Fibroblast of mammary gland (primary cell): ENCODE measurements at regions not wholly inside any gene's neighbourhood (a gene's known extent, or its start where the extent isn't known, plus 50 kb on each side); places are given as distances from the start of the nearest gene placed in this dataset.

Experiments used
- DNase-seq: peaks from one replicate; pipeline ENCODE4 v3.0.0-alpha.2; 2010; ENCODE audit warnings: low read depth
- H3K4me3 ChIP-seq: 2 replicates; pipeline ENCODE4 v1.5.1; 2011; ENCODE audit warnings: low read depth, mild to moderate bottlenecking, low read length, moderate library complexity; ENCODE audit not compliant: control insufficient read depth
- TF ChIP-seq, protein P1 (sequence below): conservative IDR thresholded peaks from 2 replicates; pipeline ENCODE4 v1.5.1; 2011; ENCODE audit warnings: low read depth, low read length, inconsistent platforms; ENCODE audit not compliant: control insufficient read depth, insufficient read depth

DNA sequence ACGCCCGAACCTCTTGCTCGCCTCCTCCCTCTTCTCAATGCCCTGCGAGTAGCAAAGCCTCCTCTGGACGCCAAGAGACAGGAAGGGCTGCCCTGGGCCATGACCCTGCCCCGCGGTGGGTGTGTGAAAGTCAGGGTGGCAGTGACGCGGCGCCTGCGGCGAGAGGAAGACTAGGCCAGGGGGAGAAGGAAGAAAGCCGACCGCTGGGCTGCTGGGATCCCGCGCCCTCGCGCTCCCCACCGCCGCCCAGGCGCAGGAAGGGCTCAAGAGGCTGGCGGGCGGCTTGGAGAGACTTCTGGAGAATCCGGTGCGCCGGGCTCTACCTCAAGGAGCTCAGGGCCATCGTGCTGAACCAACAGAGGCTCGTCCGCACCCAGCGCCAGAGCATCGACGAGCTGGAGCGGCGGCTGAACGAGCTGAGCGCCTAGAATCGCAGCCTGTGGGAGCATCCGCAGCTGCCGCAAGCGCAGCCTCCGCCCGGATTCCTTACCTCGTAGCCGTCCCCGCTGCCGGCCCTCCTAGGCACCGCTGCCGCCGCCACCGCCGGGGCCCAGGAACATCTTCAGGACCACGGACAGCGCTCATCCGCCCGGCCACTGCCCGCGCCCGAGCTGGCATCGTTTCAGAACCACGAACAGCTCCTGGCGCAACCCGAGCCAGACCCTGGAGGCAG lies 105.0 kb upstream of the PRB2 start:
- TF ChIP-seq, protein P1, sequence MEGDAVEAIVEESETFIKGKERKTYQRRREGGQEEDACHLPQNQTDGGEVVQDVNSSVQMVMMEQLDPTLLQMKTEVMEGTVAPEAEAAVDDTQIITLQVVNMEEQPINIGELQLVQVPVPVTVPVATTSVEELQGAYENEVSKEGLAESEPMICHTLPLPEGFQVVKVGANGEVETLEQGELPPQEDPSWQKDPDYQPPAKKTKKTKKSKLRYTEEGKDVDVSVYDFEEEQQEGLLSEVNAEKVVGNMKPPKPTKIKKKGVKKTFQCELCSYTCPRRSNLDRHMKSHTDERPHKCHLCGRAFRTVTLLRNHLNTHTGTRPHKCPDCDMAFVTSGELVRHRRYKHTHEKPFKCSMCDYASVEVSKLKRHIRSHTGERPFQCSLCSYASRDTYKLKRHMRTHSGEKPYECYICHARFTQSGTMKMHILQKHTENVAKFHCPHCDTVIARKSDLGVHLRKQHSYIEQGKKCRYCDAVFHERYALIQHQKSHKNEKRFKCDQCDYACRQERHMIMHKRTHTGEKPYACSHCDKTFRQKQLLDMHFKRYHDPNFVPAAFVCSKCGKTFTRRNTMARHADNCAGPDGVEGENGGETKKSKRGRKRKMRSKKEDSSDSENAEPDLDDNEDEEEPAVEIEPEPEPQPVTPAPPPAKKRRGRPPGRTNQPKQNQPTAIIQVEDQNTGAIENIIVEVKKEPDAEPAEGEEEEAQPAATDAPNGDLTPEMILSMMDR, result no peak
- no peak overlapping the region for H3K4me3 ChIP-seq
- peak; percentile 54 for DNase-seq

DNA sequence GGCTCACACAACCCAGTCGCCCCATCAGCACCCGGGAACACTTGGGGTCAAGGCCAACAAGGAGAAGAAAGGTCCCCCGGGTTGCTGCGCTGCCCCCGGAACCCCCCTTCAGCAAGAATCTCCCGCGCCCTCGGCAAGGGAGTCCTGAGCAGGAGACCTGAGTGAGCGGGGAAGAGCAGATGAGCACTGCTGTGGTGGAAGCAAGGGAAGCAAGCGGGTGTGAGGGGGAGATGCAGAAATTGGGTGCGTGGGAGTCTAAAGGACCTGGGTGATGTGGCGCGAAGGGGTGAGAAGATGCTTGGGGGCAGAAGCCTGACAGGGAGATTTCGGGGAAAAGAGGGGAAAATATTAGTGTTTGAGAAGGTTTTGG lies 105.5 kb upstream of the PRB2 start:
- no peak for DNase-seq
- TF ChIP-seq, protein P1, result no peak
- H3K4me3 ChIP-seq, result no peak overlapping the region

DNA sequence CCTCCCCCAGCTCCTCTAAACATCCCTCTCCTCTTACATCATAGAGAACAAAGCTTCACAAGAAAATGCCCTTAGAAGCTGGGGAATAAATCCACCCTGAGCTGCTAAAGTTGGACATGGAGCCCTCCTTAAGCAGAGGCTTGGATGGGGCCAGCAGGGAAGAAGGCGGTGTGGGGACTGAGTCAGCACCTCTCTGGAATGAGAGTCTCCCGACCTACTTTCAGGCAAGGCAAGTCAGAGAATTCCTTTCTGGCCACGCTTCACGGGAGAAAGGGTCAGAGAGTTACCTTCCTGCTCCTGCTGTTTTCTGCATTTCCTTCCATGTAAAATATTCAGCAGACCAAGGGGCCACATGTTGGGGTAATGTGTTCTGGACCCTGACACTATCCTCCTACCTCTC lies 113.3 kb upstream of the PRB2 start:
- TF ChIP-seq, protein P1, result no peak
- peak; percentile 19 for DNase-seq
- H3K4me3 ChIP-seq, result no peak overlapping the region

DNA sequence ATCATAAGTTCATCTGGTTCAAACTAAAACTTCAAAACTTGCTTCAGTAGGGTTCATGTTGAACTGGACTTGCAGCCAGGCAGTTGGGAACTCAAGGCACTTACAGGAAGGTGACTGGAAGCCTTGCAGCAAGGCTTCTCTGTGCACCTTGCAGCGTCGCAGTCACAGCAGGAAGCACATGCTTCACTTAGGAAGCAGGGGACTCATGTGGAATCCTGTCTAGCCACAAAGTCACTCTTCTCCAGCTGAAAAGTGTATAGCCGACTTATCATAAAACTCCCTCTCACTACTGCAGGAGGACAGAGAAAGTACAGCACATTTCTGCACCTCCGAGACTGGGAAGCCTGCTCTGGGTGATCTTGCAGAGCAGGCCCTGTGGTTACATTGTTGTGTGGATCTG lies 114.0 kb upstream of the PRB2 start:
- H3K4me3 ChIP-seq, result no peak overlapping the region
- DNase-seq, result no peak
- TF ChIP-seq, protein P1, result no peak

DNA sequence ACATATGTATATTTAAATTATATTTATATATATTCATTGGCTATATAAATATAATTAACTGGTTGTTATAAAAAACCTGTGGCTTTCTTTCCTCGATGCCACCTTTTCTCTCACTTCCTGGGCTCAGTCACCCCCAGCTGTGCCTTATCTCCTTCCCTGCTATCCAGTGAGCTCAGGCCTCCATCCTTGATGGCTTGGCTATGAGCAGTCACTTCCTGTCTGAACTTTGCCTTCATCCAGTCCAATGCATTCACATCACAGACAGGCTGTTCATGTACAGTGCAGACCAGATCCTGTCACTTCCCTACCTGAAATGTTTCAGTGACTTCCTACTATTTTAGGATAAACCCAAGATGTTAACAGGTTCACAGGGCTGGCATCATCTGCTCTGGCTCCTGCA lies 115.3 kb upstream of the PRB2 start:
- no peak overlapping the region for H3K4me3 ChIP-seq
- DNase-seq, result no peak
- TF ChIP-seq, protein P1, result no peak

DNA sequence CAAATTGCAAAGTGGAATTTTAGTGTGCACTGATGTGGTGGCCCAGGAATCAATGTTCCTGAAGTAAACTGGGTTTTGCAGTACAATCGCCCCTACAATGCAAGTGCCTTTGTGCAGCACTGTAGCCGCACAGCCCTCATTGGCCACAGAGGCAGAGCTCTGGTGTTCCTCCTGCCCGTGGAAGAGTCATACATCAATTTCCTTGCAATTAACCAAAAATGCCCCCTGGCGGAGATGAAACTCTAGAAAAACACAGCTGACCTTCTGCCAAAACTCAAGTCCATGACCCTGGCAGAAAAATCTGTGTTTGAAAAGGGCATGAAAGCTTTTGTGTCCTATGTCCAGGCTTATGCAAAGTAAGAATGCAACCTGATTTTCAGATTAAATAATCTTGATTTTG lies 117.9 kb upstream of the PRB2 start:
- DNase-seq, result peak; percentile 3
- no peak overlapping the region for H3K4me3 ChIP-seq
- TF ChIP-seq, protein P1, result no peak

DNA sequence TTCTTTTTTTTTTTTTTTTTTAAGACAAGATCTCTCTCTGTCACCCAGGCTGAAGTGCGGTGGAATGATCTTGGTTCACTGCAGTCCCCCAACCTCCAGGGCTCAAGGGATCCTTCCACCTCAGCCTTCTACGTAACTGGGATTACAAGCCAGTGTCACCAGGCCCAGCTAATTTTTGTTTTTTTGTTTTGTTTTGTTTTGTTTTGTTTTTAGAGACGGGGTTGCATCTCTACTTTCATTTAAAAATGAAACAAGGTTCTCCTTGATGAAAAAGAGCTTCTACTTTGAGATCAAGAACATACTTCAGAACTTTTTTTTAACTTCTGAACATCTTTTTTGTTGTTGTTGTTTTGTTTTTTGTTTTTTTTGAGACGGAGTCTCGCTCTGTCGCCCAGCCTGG lies 121.7 kb upstream of the PRB2 start:
- H3K4me3 ChIP-seq, result no peak overlapping the region
- no peak for DNase-seq
- TF ChIP-seq, protein P1, result no peak
